SK-N-SH treated with all-trans-retinoic acid at 6 μM for 48 hours (cell line): ENCODE measurements at regions not wholly inside any gene's neighbourhood (a gene's known extent, or its start where the extent isn't known, plus 50 kb on each side); places are given as distances from the start of the nearest gene placed in this dataset.

Experiments
- ARNTL ChIP-seq: fragments of 450-650 bp; formaldehyde crosslinking; IDR thresholded peaks from 2 replicates; pipeline ENCODE4 v1.5.0; 2020; ENCODE audit warnings: low read depth, mild to moderate bottlenecking, moderate library complexity, borderline replicate concordance
- CSDC2 ChIP-seq: fragments of 250-450 bp; sonication (Bioruptor Pico); IDR thresholded peaks from 2 replicates; pipeline ENCODE4 v1.5.0; 2020; ENCODE audit warnings: mild to moderate bottlenecking, moderate library complexity
- CSRNP3 ChIP-seq: fragments of 250-450 bp; sonication (Bioruptor Pico); IDR thresholded peaks from 2 replicates; pipeline ENCODE4 v1.5.1; 2021; ENCODE audit warnings: mild to moderate bottlenecking, moderate library complexity
- ESRRG ChIP-seq: fragments of 250-450 bp; sonication (Bioruptor Pico); IDR thresholded peaks from 2 replicates; pipeline ENCODE4 v1.6.1; 2021; ENCODE audit warnings: mild to moderate bottlenecking
- PATZ1 ChIP-seq: fragments of 250-450 bp; sonication (Bioruptor Pico); IDR thresholded peaks from 2 replicates; pipeline ENCODE4 v1.8.0; 2020; ENCODE audit warnings: mild to moderate bottlenecking, moderate library complexity, borderline replicate concordance
- PPARA ChIP-seq: fragments of 250-450 bp; sonication (Bioruptor Pico); IDR thresholded peaks from 2 replicates; pipeline ENCODE4 v1.5.0; 2020; ENCODE audit warnings: mild to moderate bottlenecking, borderline replicate concordance
- RARB ChIP-seq: fragments of 250-450 bp; sonication (Bioruptor Pico); IDR thresholded peaks from 2 replicates; pipeline ENCODE4 v1.8.0; 2021; ENCODE audit warnings: mild to moderate bottlenecking, moderate library complexity
- TCF4 ChIP-seq: fragments of 250-450 bp; sonication (Bioruptor Pico); IDR thresholded peaks from 2 replicates; pipeline ENCODE4 v1.8.0; 2021; ENCODE audit warnings: mild to moderate bottlenecking, moderate library complexity, borderline replicate concordance
- TSHZ2 ChIP-seq: fragments of 250-450 bp; sonication (Bioruptor Pico); IDR thresholded peaks from 2 replicates; pipeline ENCODE4 v1.5.0; 2020; ENCODE audit warnings: mild to moderate bottlenecking, moderate library complexity
- ZFP3 ChIP-seq: fragments of 250-450 bp; sonication (Bioruptor Pico); IDR thresholded peaks from 2 replicates; pipeline ENCODE4 v1.5.0; 2020; ENCODE audit warnings: mild to moderate bottlenecking, moderate library complexity
- ZNF70 ChIP-seq: fragments of 450-650 bp; formaldehyde crosslinking; IDR thresholded peaks from 2 replicates; pipeline ENCODE4 v1.5.0; 2020; ENCODE audit warnings: mild to moderate bottlenecking, moderate library complexity
- ZNF8 ChIP-seq: fragments of 450-650 bp; formaldehyde crosslinking; IDR thresholded peaks from 2 replicates; pipeline ENCODE4 v1.5.0; 2020; ENCODE audit warnings: mild to moderate bottlenecking, moderate library complexity
- TF ChIP-seq, protein P1 (sequence below): fragments of 250-450 bp; sonication (Bioruptor Pico); IDR thresholded peaks from 2 replicates; pipeline ENCODE4 v1.8.0; 2021; ENCODE audit warnings: low read depth, mild to moderate bottlenecking, moderate library complexity, borderline replicate concordance

GRCh38 chr2:215507136-215507535 lies 71.3 kb upstream of the FN1 start:
- TF ChIP-seq ZNF8 (CRISPR knock-in tag) (no peak), TSHZ2 (no peak), RARB (CRISPR knock-in tag) (no peak), ARNTL (no peak), PATZ1 (CRISPR knock-in tag) (no peak), PPARA (no peak), CSDC2 (CRISPR knock-in tag) (no peak), ZFP3 (CRISPR knock-in tag) (no peak), CSRNP3 (no peak), ZNF70 (CRISPR knock-in tag) (no peak), TCF4 (CRISPR knock-in tag) (no peak), ESRRG (no peak)
- TF ChIP-seq, protein P1, sequence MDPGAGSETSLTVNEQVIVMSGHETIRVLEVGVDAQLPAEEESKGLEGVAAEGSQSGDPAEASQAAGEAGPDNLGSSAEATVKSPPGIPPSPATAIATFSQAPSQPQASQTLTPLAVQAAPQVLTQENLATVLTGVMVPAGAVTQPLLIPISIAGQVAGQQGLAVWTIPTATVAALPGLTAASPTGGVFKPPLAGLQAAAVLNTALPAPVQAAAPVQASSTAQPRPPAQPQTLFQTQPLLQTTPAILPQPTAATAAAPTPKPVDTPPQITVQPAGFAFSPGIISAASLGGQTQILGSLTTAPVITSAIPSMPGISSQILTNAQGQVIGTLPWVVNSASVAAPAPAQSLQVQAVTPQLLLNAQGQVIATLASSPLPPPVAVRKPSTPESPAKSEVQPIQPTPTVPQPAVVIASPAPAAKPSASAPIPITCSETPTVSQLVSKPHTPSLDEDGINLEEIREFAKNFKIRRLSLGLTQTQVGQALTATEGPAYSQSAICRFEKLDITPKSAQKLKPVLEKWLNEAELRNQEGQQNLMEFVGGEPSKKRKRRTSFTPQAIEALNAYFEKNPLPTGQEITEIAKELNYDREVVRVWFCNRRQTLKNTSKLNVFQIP = no peak
